ENCODE measurements at regions not wholly inside any gene's neighbourhood (a gene's known extent, or its start where the extent isn't known, plus 50 kb on each side); places are given as distances from the start of the nearest gene placed in this dataset.
A peak's percentile ranks its signal among the peaks of the same experiment; 100 is the strongest.

- DNase-seq (ENCODE audit: low spot score), result no peak
Measured at GRCh38 chr5:167753725-167754490, 537.5 kb upstream of the WWC1 start.

GRCh38 chr5:167754501-167755021, 536.9 kb upstream of the WWC1 start:
- peak; percentile 42 for DNase-seq (ENCODE audit: low spot score)

- DNase-seq (ENCODE audit: low spot score), result no peak
Measured at GRCh38 chr5:167755420-167755819, 536.0 kb upstream of the WWC1 start.

GRCh38 chr5:167759057-167759821, 532.2 kb upstream of the WWC1 start:
- no peak for DNase-seq (ENCODE audit: low spot score)

GRCh38 chr5:167763772-167764171, 527.7 kb upstream of the WWC1 start:
- no peak for DNase-seq (ENCODE audit: low spot score)

- DNase-seq (ENCODE audit: low spot score), result no peak
Measured at GRCh38 chr5:167764641-167765289, 526.7 kb upstream of the WWC1 start.

GRCh38 chr5:167765352-167765751, 526.1 kb upstream of the WWC1 start:
- no peak for DNase-seq (ENCODE audit: low spot score)

- DNase-seq (ENCODE audit: low spot score), result no peak
Measured at GRCh38 chr5:167766957-167767356, 524.5 kb upstream of the WWC1 start.

GRCh38 chr5:167767795-167768194, 523.6 kb upstream of the WWC1 start:
- no peak for DNase-seq (ENCODE audit: low spot score)

GRCh38 chr5:167769846-167770413, 521.5 kb upstream of the WWC1 start:
- no peak for DNase-seq (ENCODE audit: low spot score)

GRCh38 chr5:167770461-167770860, 521.0 kb upstream of the WWC1 start:
- no peak for DNase-seq (ENCODE audit: low spot score)

- DNase-seq (ENCODE audit: low spot score), result no peak
Measured at GRCh38 chr5:167771571-167771970, 519.9 kb upstream of the WWC1 start.

GRCh38 chr5:167773668-167774301, 517.7 kb upstream of the WWC1 start:
- DNase-seq (ENCODE audit: low spot score), result no peak

- DNase-seq (ENCODE audit: low spot score), result no peak
Measured at GRCh38 chr5:167777746-167778145, 513.7 kb upstream of the WWC1 start.

- no peak for DNase-seq (ENCODE audit: low spot score)
Measured at GRCh38 chr5:167778228-167778627, 513.2 kb upstream of the WWC1 start.

- no peak for DNase-seq (ENCODE audit: low spot score)
Measured at GRCh38 chr5:167779644-167780043, 511.8 kb upstream of the WWC1 start.

GRCh38 chr5:167780177-167780576, 511.3 kb upstream of the WWC1 start:
- no peak for DNase-seq (ENCODE audit: low spot score)

GRCh38 chr5:167783145-167783817, 508.2 kb upstream of the WWC1 start:
- no peak for DNase-seq (ENCODE audit: low spot score)

- peak; percentile 16 for DNase-seq (ENCODE audit: low spot score)
Measured at GRCh38 chr5:167785106-167785505, 506.3 kb upstream of the WWC1 start.

GRCh38 chr5:167785901-167786300, 505.5 kb upstream of the WWC1 start:
- no peak for DNase-seq (ENCODE audit: low spot score)

- no peak for DNase-seq (ENCODE audit: low spot score)
Measured at GRCh38 chr5:167786871-167787578, 504.4 kb upstream of the WWC1 start.
